ENCODE measurements at regions not wholly inside any gene's neighbourhood (a gene's known extent, or its start where the extent isn't known, plus 50 kb on each side); places are given as distances from the start of the nearest gene placed in this dataset.

GRCh38 chr10:78964274-78964951 is 104.4 kb upstream of the ZMIZ1 start:
- Histone ChIP-seq H3K9me3 (ENCODE audit: severe bottlenecking) (no peaks in the 10 kb centered on the region), H3K4me3 (ENCODE audit: severe bottlenecking) (no peak overlapping the region), H3K36me3 (ENCODE audit: low read depth) (no peaks in the 10 kb centered on the region), H3K27me3 (ENCODE audit: insufficient read depth, poor library complexity, severe bottlenecking) (no peaks in the 10 kb centered on the region), H3K27ac (ENCODE audit: poor library complexity, severe bottlenecking) (peak overlapping the region; percentile 28), H3K4me1 (ENCODE audit: insufficient read depth, poor library complexity, severe bottlenecking) (peaks cover 19% of the 10 kb centered on the region)
- TF ChIP-seq CTCF (IDR thresholded peaks at IDR 0.05; ENCODE audit: poor library complexity, severe bottlenecking): no peak
- DNase-seq (ENCODE audit: low spot score): no peak
- peak; percentile 4; the same call in 2 of the 3 replicates for ATAC-seq (ENCODE audit: low read depth)

GRCh38 chr10:78964952-78965633 is 103.7 kb upstream of the ZMIZ1 start:
- no peak for TF ChIP-seq CTCF (IDR thresholded peaks at IDR 0.05; ENCODE audit: poor library complexity, severe bottlenecking)
- H3K4me3 ChIP-seq (ENCODE audit: severe bottlenecking): no peak overlapping the region

GRCh38 chr10:78966182-78966787 is 102.5 kb upstream of the ZMIZ1 start:
- ATAC-seq (ENCODE audit: low read depth): no peak
- no peaks in the 10 kb centered on the region for H3K27me3 ChIP-seq (ENCODE audit: insufficient read depth, poor library complexity, severe bottlenecking)
- H3K27ac ChIP-seq (ENCODE audit: poor library complexity, severe bottlenecking): no peak overlapping the region
- TF ChIP-seq CTCF (IDR thresholded peaks at IDR 0.05; ENCODE audit: poor library complexity, severe bottlenecking): no peak
- H3K4me1 ChIP-seq (ENCODE audit: insufficient read depth, poor library complexity, severe bottlenecking): peaks cover 11% of the 10 kb centered on the region
- H3K36me3 ChIP-seq (ENCODE audit: low read depth): no peaks in the 10 kb centered on the region
- no peak for DNase-seq (ENCODE audit: low spot score)
- no peak overlapping the region for H3K4me3 ChIP-seq (ENCODE audit: severe bottlenecking)
- no peaks in the 10 kb centered on the region for H3K9me3 ChIP-seq (ENCODE audit: severe bottlenecking)

More at GRCh38 chr10:78964952-78965633, 103.7 kb upstream of the ZMIZ1 start:
- Histone ChIP-seq H3K27me3 (ENCODE audit: insufficient read depth, poor library complexity, severe bottlenecking) (no peaks in the 10 kb centered on the region), H3K27ac (ENCODE audit: poor library complexity, severe bottlenecking) (peak overlapping the region; percentile 28), H3K4me1 (ENCODE audit: insufficient read depth, poor library complexity, severe bottlenecking) (peaks cover 19% of the 10 kb centered on the region), H3K9me3 (ENCODE audit: severe bottlenecking) (no peaks in the 10 kb centered on the region), H3K36me3 (ENCODE audit: low read depth) (no peaks in the 10 kb centered on the region)
- ATAC-seq (ENCODE audit: low read depth) (peak; percentile 77), DNase-seq (ENCODE audit: low spot score) (peak; percentile 85)

GRCh38 chr10:78966844-78967488 is 101.8 kb upstream of the ZMIZ1 start:
- TF ChIP-seq CTCF (IDR thresholded peaks at IDR 0.05; ENCODE audit: poor library complexity, severe bottlenecking): no peak
- DNase-seq (ENCODE audit: low spot score) (no peak), ATAC-seq (ENCODE audit: low read depth) (no peak)
- H3K27me3 ChIP-seq (ENCODE audit: insufficient read depth, poor library complexity, severe bottlenecking): no peaks in the 10 kb centered on the region
- no peak overlapping the region for H3K27ac ChIP-seq (ENCODE audit: poor library complexity, severe bottlenecking)
- H3K9me3 ChIP-seq (ENCODE audit: severe bottlenecking): no peaks in the 10 kb centered on the region
- no peaks in the 10 kb centered on the region for H3K36me3 ChIP-seq (ENCODE audit: low read depth)
- H3K4me1 ChIP-seq (ENCODE audit: insufficient read depth, poor library complexity, severe bottlenecking): peaks cover 11% of the 10 kb centered on the region
- no peak overlapping the region for H3K4me3 ChIP-seq (ENCODE audit: severe bottlenecking)
